ENCODE measurements at regions not wholly inside any gene's neighbourhood (a gene's known extent, or its start where the extent isn't known, plus 50 kb on each side); places are given as distances from the start of the nearest gene placed in this dataset.

DNA sequence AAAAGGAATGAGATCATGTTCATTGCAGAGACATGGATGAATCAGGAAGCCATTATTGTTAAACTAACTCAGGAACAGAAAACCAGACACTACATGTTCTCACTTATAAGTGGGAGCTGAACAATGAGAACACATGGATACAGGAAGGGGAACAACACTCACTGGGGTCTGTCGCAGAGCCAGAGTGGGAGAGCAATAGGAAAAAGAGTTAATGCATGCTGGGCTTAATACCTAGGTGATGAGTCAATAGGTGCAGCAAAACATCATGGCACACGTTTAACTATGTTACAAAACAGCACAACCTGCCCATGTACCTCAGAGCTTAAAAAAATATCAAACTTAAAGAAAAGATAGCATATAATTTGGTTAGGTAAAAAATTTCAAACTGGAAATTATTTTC lies 281.4 kb downstream of the PABPC4L start:
- no peaks in the 10 kb centered on the region for H3K4me1 ChIP-seq (ENCODE audit: insufficient read depth, low read length, poor library complexity, severe bottlenecking)
- no peak overlapping the region for H3K4me3 ChIP-seq (ENCODE audit: low read depth, low read length, poor library complexity, severe bottlenecking)
- intact Hi-C loops (cut with micrococcal nuclease; ENCODE audit: unreplicated experiment): no loop called here
- POLR2A ChIA-PET (ENCODE audit: low non-redundant PET): no interaction called here
- no peaks in the 10 kb centered on the region for H3K9me3 ChIP-seq (ENCODE audit: low read depth, low read length, poor library complexity, severe bottlenecking)
- H3K36me3 ChIP-seq (ENCODE audit: insufficient read depth, low read length, poor library complexity, severe bottlenecking): no peaks in the 10 kb centered on the region
- CTCF ChIA-PET: no interaction called here
- no peak for DNase-seq (ENCODE audit: low spot score)
- BruUV-seq (replicated peaks): no TSS peak
- no peak overlapping the region for H3K27ac ChIP-seq (ENCODE audit: low read depth, low read length, poor library complexity, severe bottlenecking)
- H3K27me3 ChIP-seq (replicated peaks; ENCODE audit: insufficient read depth, low read depth, low read length, poor library complexity): no peaks in the 10 kb centered on the region
- TF ChIP-seq EZH2 (IDR thresholded peaks at IDR 0.05; ENCODE audit: borderline replicate concordance, low read depth, low read length, poor library complexity, severe bottlenecking): no peak
- TF ChIP-seq, protein P1, sequence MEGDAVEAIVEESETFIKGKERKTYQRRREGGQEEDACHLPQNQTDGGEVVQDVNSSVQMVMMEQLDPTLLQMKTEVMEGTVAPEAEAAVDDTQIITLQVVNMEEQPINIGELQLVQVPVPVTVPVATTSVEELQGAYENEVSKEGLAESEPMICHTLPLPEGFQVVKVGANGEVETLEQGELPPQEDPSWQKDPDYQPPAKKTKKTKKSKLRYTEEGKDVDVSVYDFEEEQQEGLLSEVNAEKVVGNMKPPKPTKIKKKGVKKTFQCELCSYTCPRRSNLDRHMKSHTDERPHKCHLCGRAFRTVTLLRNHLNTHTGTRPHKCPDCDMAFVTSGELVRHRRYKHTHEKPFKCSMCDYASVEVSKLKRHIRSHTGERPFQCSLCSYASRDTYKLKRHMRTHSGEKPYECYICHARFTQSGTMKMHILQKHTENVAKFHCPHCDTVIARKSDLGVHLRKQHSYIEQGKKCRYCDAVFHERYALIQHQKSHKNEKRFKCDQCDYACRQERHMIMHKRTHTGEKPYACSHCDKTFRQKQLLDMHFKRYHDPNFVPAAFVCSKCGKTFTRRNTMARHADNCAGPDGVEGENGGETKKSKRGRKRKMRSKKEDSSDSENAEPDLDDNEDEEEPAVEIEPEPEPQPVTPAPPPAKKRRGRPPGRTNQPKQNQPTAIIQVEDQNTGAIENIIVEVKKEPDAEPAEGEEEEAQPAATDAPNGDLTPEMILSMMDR (conservative IDR thresholded peaks at IDR 0.05; ENCODE audit: low read depth, low read length): no peak

DNA sequence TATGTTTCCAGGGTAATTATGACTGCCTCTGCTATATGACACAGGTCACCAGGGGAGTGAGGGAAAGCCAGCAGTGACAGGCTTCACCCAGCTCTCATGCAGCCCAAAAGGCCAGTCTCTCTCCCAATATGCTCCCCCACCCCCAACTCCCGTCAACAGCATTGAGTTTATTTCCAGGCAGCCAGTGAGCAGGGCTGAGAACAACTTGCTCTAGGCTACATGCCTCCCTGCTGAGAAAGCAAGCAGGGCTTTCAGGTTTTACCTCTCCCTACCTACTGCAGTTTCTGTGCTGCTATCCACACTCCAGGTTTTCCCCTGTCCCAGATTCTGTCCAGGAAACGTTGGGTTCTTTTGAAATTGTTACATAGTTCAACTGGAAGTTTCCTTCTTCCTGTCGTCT lies 291.4 kb downstream of the PABPC4L start:
- no TSS peak for BruUV-seq (replicated peaks)
- H3K36me3 ChIP-seq (ENCODE audit: insufficient read depth, low read length, poor library complexity, severe bottlenecking): no peaks in the 10 kb centered on the region
- no peak overlapping the region for H3K27ac ChIP-seq (ENCODE audit: low read depth, low read length, poor library complexity, severe bottlenecking)
- no peak for DNase-seq (ENCODE audit: low spot score)
- no peak overlapping the region for H3K4me3 ChIP-seq (ENCODE audit: low read depth, low read length, poor library complexity, severe bottlenecking)
- no peaks in the 10 kb centered on the region for H3K27me3 ChIP-seq (replicated peaks; ENCODE audit: insufficient read depth, low read depth, low read length, poor library complexity)
- H3K4me1 ChIP-seq (ENCODE audit: insufficient read depth, low read length, poor library complexity, severe bottlenecking): no peaks in the 10 kb centered on the region
- ChIA-PET POLR2A (ENCODE audit: low non-redundant PET) (no interaction called here), CTCF (no interaction called here)
- intact Hi-C loops (cut with micrococcal nuclease; ENCODE audit: unreplicated experiment): no loop called here
- TF ChIP-seq EZH2 (IDR thresholded peaks at IDR 0.05; ENCODE audit: borderline replicate concordance, low read depth, low read length, poor library complexity, severe bottlenecking): no peak
- TF ChIP-seq, protein P1 (conservative IDR thresholded peaks at IDR 0.05; ENCODE audit: low read depth, low read length): no peak
- peaks cover 16% of the 10 kb centered on the region for H3K9me3 ChIP-seq (ENCODE audit: low read depth, low read length, poor library complexity, severe bottlenecking)

DNA sequence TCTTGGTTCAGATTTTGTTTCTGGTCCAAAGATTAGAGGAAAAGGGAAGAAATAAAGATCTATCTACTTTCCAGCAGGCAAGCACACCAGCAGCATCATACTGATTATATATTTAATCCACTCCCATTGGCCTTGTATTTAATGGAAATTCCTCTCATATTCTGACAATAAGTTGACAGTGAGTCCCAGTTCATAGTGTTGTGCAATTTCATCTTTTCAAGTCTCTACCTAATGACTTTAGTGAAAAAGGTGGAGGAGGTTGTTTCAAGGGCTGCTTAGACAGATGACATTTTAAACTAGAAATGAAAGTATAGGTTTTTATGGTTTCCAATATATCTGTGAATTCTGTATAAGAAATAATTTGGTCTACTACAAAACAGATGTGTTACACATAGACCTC lies 298.6 kb downstream of the PABPC4L start:
- Histone ChIP-seq H3K4me1 (ENCODE audit: insufficient read depth, low read length, poor library complexity, severe bottlenecking) (no peaks in the 10 kb centered on the region), H3K9me3 (ENCODE audit: low read depth, low read length, poor library complexity, severe bottlenecking) (no peaks in the 10 kb centered on the region), H3K36me3 (ENCODE audit: insufficient read depth, low read length, poor library complexity, severe bottlenecking) (no peaks in the 10 kb centered on the region), H3K27me3 (replicated peaks; ENCODE audit: insufficient read depth, low read depth, low read length, poor library complexity) (no peaks in the 10 kb centered on the region), H3K27ac (ENCODE audit: low read depth, low read length, poor library complexity, severe bottlenecking) (no peak overlapping the region), H3K4me3 (ENCODE audit: low read depth, low read length, poor library complexity, severe bottlenecking) (no peak overlapping the region)
- no TSS peak for BruUV-seq (replicated peaks)
- ChIA-PET CTCF (no interaction called here), POLR2A (ENCODE audit: low non-redundant PET) (no interaction called here)
- TF ChIP-seq EZH2 (IDR thresholded peaks at IDR 0.05; ENCODE audit: borderline replicate concordance, low read depth, low read length, poor library complexity, severe bottlenecking): no peak
- TF ChIP-seq, protein P1 (conservative IDR thresholded peaks at IDR 0.05; ENCODE audit: low read depth, low read length): no peak
- no peak for DNase-seq (ENCODE audit: low spot score)
- intact Hi-C loops (cut with micrococcal nuclease; ENCODE audit: unreplicated experiment): no loop called here
